BLaER1 (cell line): ENCODE measurements at regions not wholly inside any gene's neighbourhood (a gene's known extent, or its start where the extent isn't known, plus 50 kb on each side); places are given as distances from the start of the nearest gene placed in this dataset.
A peak's percentile ranks its signal among the peaks of the same experiment; 100 is the strongest.

Source experiments
- H3K27ac ChIP-seq: shearing (Covaris generic); formaldehyde crosslinking; 2 replicates; pipeline ENCODE4 v1.8.1; 2022
- H3K27me3 ChIP-seq: shearing (Covaris generic); formaldehyde crosslinking; 2 replicates; pipeline ENCODE4 v1.8.1; 2022
- H3K36me3 ChIP-seq: shearing (Covaris generic); formaldehyde crosslinking; 2 replicates; pipeline ENCODE4 v1.8.1; 2022
- H3K4me1 ChIP-seq: shearing (Covaris generic); formaldehyde crosslinking; 2 replicates; pipeline ENCODE4 v1.8.1; 2022
- H3K4me2 ChIP-seq: shearing (Covaris generic); formaldehyde crosslinking; 2 replicates; pipeline ENCODE4 v1.8.1; 2022
- H3K4me3 ChIP-seq: shearing (Covaris generic); formaldehyde crosslinking; 2 replicates; pipeline ENCODE4 v1.8.1; 2022
- H3K9ac ChIP-seq: shearing (Covaris generic); formaldehyde crosslinking; 2 replicates; pipeline ENCODE4 v1.8.1; 2022
- H3K9me3 ChIP-seq: shearing (Covaris generic); formaldehyde crosslinking; 2 replicates; pipeline ENCODE4 v1.8.1; 2022
- H4K20me1 ChIP-seq: shearing (Covaris generic); formaldehyde crosslinking; 2 replicates; pipeline ENCODE4 v1.8.1; 2022
- Cebpa-rat ChIP-seq: shearing (Covaris generic); IDR thresholded peaks from 2 replicates; pipeline ENCODE4 v1.8.1; 2022

- Histone ChIP-seq H3K27ac (0 out of 2 replicates have a peak overlapping the region, but pooled peaks have one; percentile 30), H3K27me3 (peaks cover 15% of the 10 kb centered on the region), H3K9me3 (no peaks in the 10 kb centered on the region), H3K4me3 (no peak overlapping the region), H4K20me1 (no peaks in the 10 kb centered on the region), H3K36me3 (no peaks in the 10 kb centered on the region), H3K9ac (no peak overlapping the region), H3K4me1 (peaks cover 56% of the 10 kb centered on the region), H3K4me2 (no peak overlapping the region)
- no peak for TF ChIP-seq Cebpa-rat
These were observed 138.5 kb upstream of the RET start for GRCh38 chr10:42938351-42938750.

GRCh38 chr10:42939237-42939636 is 137.6 kb upstream of the RET start:
- Histone ChIP-seq H3K36me3 (no peaks in the 10 kb centered on the region), H3K27ac (no peak overlapping the region), H3K4me1 (peaks cover 47% of the 10 kb centered on the region), H3K27me3 (peaks cover 6% of the 10 kb centered on the region), H3K4me2 (no peak overlapping the region), H3K4me3 (no peak overlapping the region), H3K9ac (no peak overlapping the region), H3K9me3 (no peaks in the 10 kb centered on the region), H4K20me1 (no peaks in the 10 kb centered on the region)
- TF ChIP-seq Cebpa-rat: no peak

GRCh38 chr10:42939685-42940366 is 137.0 kb upstream of the RET start:
- Histone ChIP-seq H3K4me1 (peaks cover 41% of the 10 kb centered on the region), H3K4me3 (no peak overlapping the region), H3K4me2 (peak overlapping the region; percentile 66), H3K27me3 (peaks cover under 1% of the 10 kb centered on the region; the same call in 1 of the 2 replicates), H3K27ac (no peak overlapping the region; the same call in 1 of the 2 replicates), H3K9me3 (no peaks in the 10 kb centered on the region), H3K36me3 (no peaks in the 10 kb centered on the region), H3K9ac (no peak overlapping the region), H4K20me1 (no peaks in the 10 kb centered on the region)
- no peak for TF ChIP-seq Cebpa-rat

GRCh38 chr10:42940487-42941294 is 136.2 kb upstream of the RET start:
- H3K4me3 ChIP-seq: no peak overlapping the region
- no peaks in the 10 kb centered on the region for H3K9me3 ChIP-seq
- H3K4me2 ChIP-seq: peak overlapping the region; percentile 66

GRCh38 chr10:42941295-42941644 is 135.6 kb upstream of the RET start:
- peak overlapping the region; percentile 35; the same call in 1 of the 2 replicates for H3K27ac ChIP-seq
- 0 out of 2 replicates have a peak overlapping the region, but pooled peaks have one; percentile 34 for H3K9ac ChIP-seq
- no peak for TF ChIP-seq Cebpa-rat
- H3K27me3 ChIP-seq: no peaks in the 10 kb centered on the region; the same call in 1 of the 2 replicates
- no peaks in the 10 kb centered on the region for H3K36me3 ChIP-seq
- no peaks in the 10 kb centered on the region for H4K20me1 ChIP-seq
- H3K4me3 ChIP-seq: no peak overlapping the region
- H3K4me1 ChIP-seq: peaks cover 32% of the 10 kb centered on the region
- H3K9me3 ChIP-seq: no peaks in the 10 kb centered on the region
- peak overlapping the region; percentile 66 for H3K4me2 ChIP-seq

More at GRCh38 chr10:42940487-42941294, 136.2 kb upstream of the RET start:
- Histone ChIP-seq H4K20me1 (no peaks in the 10 kb centered on the region), H3K27ac (peak overlapping the region; percentile 35; the same call in 1 of the 2 replicates), H3K4me1 (peaks cover 33% of the 10 kb centered on the region), H3K27me3 (no peaks in the 10 kb centered on the region; the same call in 1 of the 2 replicates), H3K36me3 (no peaks in the 10 kb centered on the region), H3K9ac (peak overlapping the region; percentile 34; the same call in 1 of the 2 replicates)
- no peak for TF ChIP-seq Cebpa-rat

GRCh38 chr10:42941790-42942189 is 135.1 kb upstream of the RET start:
- Histone ChIP-seq H3K4me1 (peaks cover 32% of the 10 kb centered on the region), H3K36me3 (no peaks in the 10 kb centered on the region), H3K4me2 (peak overlapping the region; percentile 66), H4K20me1 (no peaks in the 10 kb centered on the region), H3K27me3 (no peaks in the 10 kb centered on the region; the same call in 1 of the 2 replicates), H3K27ac (no peak overlapping the region), H3K9me3 (no peaks in the 10 kb centered on the region), H3K4me3 (no peak overlapping the region), H3K9ac (no peak overlapping the region)
- no peak for TF ChIP-seq Cebpa-rat

- Histone ChIP-seq H3K9ac (no peak overlapping the region), H3K4me1 (peaks cover 32% of the 10 kb centered on the region), H3K9me3 (no peaks in the 10 kb centered on the region), H3K4me2 (no peak overlapping the region), H3K27ac (no peak overlapping the region), H3K36me3 (no peaks in the 10 kb centered on the region), H3K4me3 (no peak overlapping the region), H3K27me3 (no peaks in the 10 kb centered on the region; the same call in 1 of the 2 replicates), H4K20me1 (no peaks in the 10 kb centered on the region)
- no peak for TF ChIP-seq Cebpa-rat
These were observed 134.5 kb upstream of the RET start for GRCh38 chr10:42942279-42942950.

GRCh38 chr10:42943025-42943818 is 133.6 kb upstream of the RET start:
- Histone ChIP-seq H4K20me1 (no peaks in the 10 kb centered on the region), H3K9me3 (no peaks in the 10 kb centered on the region), H3K9ac (no peak overlapping the region), H3K27me3 (no peaks in the 10 kb centered on the region; the same call in 1 of the 2 replicates), H3K4me1 (peaks cover 32% of the 10 kb centered on the region), H3K36me3 (no peaks in the 10 kb centered on the region), H3K27ac (no peak overlapping the region), H3K4me2 (no peak overlapping the region), H3K4me3 (no peak overlapping the region)
- no peak for TF ChIP-seq Cebpa-rat

GRCh38 chr10:42948040-42948439 is 128.8 kb upstream of the RET start:
- Histone ChIP-seq H3K27me3 (no peaks in the 10 kb centered on the region; the same call in 1 of the 2 replicates), H3K9ac (no peak overlapping the region), H3K9me3 (peaks cover 4% of the 10 kb centered on the region; the same call in 1 of the 2 replicates), H3K36me3 (no peaks in the 10 kb centered on the region), H4K20me1 (no peaks in the 10 kb centered on the region), H3K4me2 (no peak overlapping the region), H3K4me3 (no peak overlapping the region), H3K4me1 (no peaks in the 10 kb centered on the region), H3K27ac (no peak overlapping the region)
- TF ChIP-seq Cebpa-rat: no peak
